ENCODE measurements at regions not wholly inside any gene's neighbourhood (a gene's known extent, or its start where the extent isn't known, plus 50 kb on each side); places are given as distances from the start of the nearest gene placed in this dataset.

DNA sequence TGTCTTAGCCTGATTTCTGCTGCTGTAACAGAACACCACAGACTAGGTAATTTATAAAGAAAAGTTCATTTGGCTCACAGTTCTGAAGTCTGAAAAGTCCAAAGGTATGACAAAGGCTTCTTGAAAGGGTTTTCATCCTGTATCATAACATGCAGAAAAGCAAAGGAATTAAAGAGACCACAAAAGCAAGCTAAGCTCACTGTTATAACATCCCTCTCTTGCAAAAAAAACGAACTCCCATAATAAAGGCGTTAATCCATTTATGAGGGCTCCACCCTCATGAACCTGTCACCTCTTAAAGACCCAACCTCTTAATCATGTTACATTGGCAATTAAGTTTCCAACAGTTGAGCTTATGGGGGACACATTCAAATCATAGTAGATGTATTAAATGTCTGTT is 197.9 kb downstream of the PLOD2 start:
- TF ChIP-seq RAD21 (IDR thresholded peaks at IDR 0.05; ENCODE audit: low read depth) (no peak), NFIC (IDR thresholded peaks at IDR 0.05) (no peak), YY1 (IDR thresholded peaks at IDR 0.05; ENCODE audit: low read depth) (no peak), FOXM1 (IDR thresholded peaks at IDR 0.05; ENCODE audit: borderline replicate concordance, low read depth) (no peak), REST (IDR thresholded peaks at IDR 0.05; ENCODE audit: low read depth) (no peak), ZBTB7A (IDR thresholded peaks at IDR 0.05; ENCODE audit: low read depth) (no peak), TEAD4 (IDR thresholded peaks at IDR 0.05) (no peak)

- TF ChIP-seq, protein P1, sequence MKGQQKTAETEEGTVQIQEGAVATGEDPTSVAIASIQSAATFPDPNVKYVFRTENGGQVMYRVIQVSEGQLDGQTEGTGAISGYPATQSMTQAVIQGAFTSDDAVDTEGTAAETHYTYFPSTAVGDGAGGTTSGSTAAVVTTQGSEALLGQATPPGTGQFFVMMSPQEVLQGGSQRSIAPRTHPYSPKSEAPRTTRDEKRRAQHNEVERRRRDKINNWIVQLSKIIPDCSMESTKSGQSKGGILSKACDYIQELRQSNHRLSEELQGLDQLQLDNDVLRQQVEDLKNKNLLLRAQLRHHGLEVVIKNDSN (IDR thresholded peaks at IDR 0.05): no peak
- TF ChIP-seq NFIC (IDR thresholded peaks at IDR 0.05) (no peak), EGR1 (IDR thresholded peaks at IDR 0.05) (no peak), YY1 (IDR thresholded peaks at IDR 0.05; ENCODE audit: low read depth) (no peak), CREB1 (IDR thresholded peaks at IDR 0.05; ENCODE audit: low read depth) (no peak), REST (IDR thresholded peaks at IDR 0.05; ENCODE audit: low read depth) (no peak), TAF1 (IDR thresholded peaks at IDR 0.05; ENCODE audit: low read depth) (no peak), RAD21 (IDR thresholded peaks at IDR 0.05; ENCODE audit: low read depth) (no peak), FOXM1 (IDR thresholded peaks at IDR 0.05; ENCODE audit: borderline replicate concordance, low read depth) (no peak), TCF12 (IDR thresholded peaks at IDR 0.05; ENCODE audit: low read depth) (no peak), EP300 (IDR thresholded peaks at IDR 0.05; ENCODE audit: borderline replicate concordance) (no peak)
These were observed 193.9 kb downstream of the PLOD2 start for GRCh38 chr3:145967043-145967442.

DNA sequence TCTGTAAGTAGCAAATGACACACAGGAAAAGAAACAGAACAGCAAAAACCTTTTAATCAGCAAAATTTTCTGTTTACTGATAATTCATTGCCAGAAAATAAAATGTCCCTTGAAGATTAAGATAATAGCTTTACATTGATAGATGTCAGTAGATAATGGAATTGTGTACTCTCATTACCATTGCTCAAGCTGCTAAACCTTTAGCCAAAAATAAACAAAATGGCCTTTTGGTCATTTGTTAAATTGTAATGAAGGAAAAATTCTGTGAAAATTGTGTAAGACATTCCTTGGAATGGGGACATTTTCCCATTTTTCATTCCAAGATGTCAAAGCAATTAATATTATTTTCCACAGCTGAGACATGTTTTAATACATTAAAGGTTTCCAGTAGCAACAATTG is 189.8 kb downstream of the PLOD2 start:
- TF ChIP-seq, protein P2, sequence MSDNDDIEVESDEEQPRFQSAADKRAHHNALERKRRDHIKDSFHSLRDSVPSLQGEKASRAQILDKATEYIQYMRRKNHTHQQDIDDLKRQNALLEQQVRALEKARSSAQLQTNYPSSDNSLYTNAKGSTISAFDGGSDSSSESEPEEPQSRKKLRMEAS (IDR thresholded peaks at IDR 0.05): no peak
- TF ChIP-seq ZBTB7A (IDR thresholded peaks at IDR 0.05; ENCODE audit: low read depth) (no peak), NFIC (IDR thresholded peaks at IDR 0.05) (no peak), EP300 (IDR thresholded peaks at IDR 0.05; ENCODE audit: borderline replicate concordance) (no peak), CEBPB (IDR thresholded peaks at IDR 0.05) (no peak), TAF1 (IDR thresholded peaks at IDR 0.05; ENCODE audit: low read depth) (no peak)
- TF ChIP-seq, protein P1 (IDR thresholded peaks at IDR 0.05): no peak

GRCh38 chr3:145972851-145973250 is 188.1 kb downstream of the PLOD2 start:
- no peak for TF ChIP-seq TEAD4 (IDR thresholded peaks at IDR 0.05)
- TF ChIP-seq EGR1 (IDR thresholded peaks at IDR 0.05): no peak
- TF ChIP-seq EP300 (IDR thresholded peaks at IDR 0.05; ENCODE audit: borderline replicate concordance): no peak
- TF ChIP-seq TCF12 (IDR thresholded peaks at IDR 0.05; ENCODE audit: low read depth): no peak

DNA sequence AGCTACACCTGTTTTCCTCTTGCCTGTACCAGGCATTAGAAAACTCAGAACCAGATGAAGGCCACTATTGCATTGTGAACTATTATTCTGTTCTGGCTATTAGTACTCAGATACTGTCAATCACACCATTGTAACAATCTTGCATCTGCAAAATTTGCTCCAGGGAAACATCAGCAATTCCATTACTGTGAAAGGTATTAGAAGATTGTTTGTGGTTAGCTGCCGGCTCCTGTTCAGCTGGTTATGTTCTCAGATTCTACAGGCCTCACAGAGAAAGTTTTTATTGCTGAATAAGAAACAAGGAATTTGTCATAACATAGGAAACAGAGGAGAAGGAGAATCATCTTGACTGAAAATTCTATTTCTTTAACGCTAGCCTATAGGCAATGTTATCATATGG is 179.9 kb downstream of the PLOD2 start:
- TF ChIP-seq ZBTB7A (IDR thresholded peaks at IDR 0.05; ENCODE audit: low read depth) (no peak), NFIC (IDR thresholded peaks at IDR 0.05) (no peak), FOXM1 (IDR thresholded peaks at IDR 0.05; ENCODE audit: borderline replicate concordance, low read depth) (no peak), RAD21 (IDR thresholded peaks at IDR 0.05; ENCODE audit: low read depth) (no peak), REST (IDR thresholded peaks at IDR 0.05; ENCODE audit: low read depth) (no peak), CEBPB (IDR thresholded peaks at IDR 0.05) (no peak), TAF1 (IDR thresholded peaks at IDR 0.05; ENCODE audit: low read depth) (no peak), YY1 (IDR thresholded peaks at IDR 0.05; ENCODE audit: low read depth) (no peak), TCF12 (IDR thresholded peaks at IDR 0.05; ENCODE audit: low read depth) (no peak), EP300 (IDR thresholded peaks at IDR 0.05; ENCODE audit: borderline replicate concordance) (no peak), CREB1 (IDR thresholded peaks at IDR 0.05; ENCODE audit: low read depth) (no peak)
- TF ChIP-seq, protein P2 (IDR thresholded peaks at IDR 0.05): no peak
